Spleen (tissue), 7 donors: ENCODE measurements at regions not wholly inside any gene's neighbourhood (a gene's known extent, or its start where the extent isn't known, plus 50 kb on each side); places are given as distances from the start of the nearest gene placed in this dataset.

ENCODE experiments used
- POLR2AphosphoS5 ChIP-seq, 3 donors: sonication (generic); formaldehyde crosslinking; IDR thresholded peaks; one replicate each; pipeline ENCODE4 v1.5.1; 2017; ENCODE audit warnings: antibody characterized with exemption in 3 of 3
- TF ChIP-seq, protein P1 (sequence below), 11 experiments: fragments of 200-600 bp in 7 of 11; fragments of 450-650 bp in 4 of 11; sonication (generic) in 4 of 11; IDR thresholded peaks in 8 of 11; conservative IDR thresholded peaks in 3 of 11; 1 replicate in 7 of 11; 2 replicates in 4 of 11; pipeline versions ENCODE4 v1.4.0 to v1.8.0; 2016 to 2021; ENCODE audit warnings: antibody characterized with exemption in 11 of 11, inconsistent platforms in 4 of 11, mild to moderate bottlenecking in 1 of 11
- donor health status: DM: no; HTN: no; CAD: no; lungs with moderate emphysema.
- donor health status: DM: no; HTN: no; CAD: no.
- donor health status: DM: no; HTN: no; CAD: no.

DNA sequence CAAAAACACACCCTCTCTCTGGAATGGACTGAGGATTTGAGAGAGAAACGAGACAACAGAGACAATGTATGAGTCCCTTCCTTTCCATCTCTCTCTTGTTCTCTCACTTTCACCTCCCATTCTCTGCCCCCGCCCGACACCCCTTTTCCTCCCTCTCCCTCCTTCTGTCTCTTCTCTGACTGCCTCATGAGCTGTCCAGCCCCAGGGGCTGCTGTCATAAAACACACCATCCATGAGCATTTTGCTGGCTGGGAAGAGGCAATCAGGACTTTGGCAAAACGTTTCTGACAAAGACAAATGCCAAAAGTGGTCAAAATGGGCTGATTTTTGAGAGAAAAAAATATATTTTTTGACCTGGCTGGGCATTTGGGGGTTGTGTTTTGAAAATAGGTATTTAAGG, 377.2 kb downstream of the EN1 start:
- TF ChIP-seq POLR2AphosphoS5 (IDR thresholded peaks at IDR 0.05): no peak
- TF ChIP-seq, protein P1, sequence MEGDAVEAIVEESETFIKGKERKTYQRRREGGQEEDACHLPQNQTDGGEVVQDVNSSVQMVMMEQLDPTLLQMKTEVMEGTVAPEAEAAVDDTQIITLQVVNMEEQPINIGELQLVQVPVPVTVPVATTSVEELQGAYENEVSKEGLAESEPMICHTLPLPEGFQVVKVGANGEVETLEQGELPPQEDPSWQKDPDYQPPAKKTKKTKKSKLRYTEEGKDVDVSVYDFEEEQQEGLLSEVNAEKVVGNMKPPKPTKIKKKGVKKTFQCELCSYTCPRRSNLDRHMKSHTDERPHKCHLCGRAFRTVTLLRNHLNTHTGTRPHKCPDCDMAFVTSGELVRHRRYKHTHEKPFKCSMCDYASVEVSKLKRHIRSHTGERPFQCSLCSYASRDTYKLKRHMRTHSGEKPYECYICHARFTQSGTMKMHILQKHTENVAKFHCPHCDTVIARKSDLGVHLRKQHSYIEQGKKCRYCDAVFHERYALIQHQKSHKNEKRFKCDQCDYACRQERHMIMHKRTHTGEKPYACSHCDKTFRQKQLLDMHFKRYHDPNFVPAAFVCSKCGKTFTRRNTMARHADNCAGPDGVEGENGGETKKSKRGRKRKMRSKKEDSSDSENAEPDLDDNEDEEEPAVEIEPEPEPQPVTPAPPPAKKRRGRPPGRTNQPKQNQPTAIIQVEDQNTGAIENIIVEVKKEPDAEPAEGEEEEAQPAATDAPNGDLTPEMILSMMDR (IDR thresholded peaks at IDR 0.05 in 8 of 11, conservative IDR thresholded peaks at IDR 0.05 in 3 of 11): no peak
